Mesothelial cell of epicardium (in vitro differentiated cells): ENCODE measurements at regions not wholly inside any gene's neighbourhood (a gene's known extent, or its start where the extent isn't known, plus 50 kb on each side); places are given as distances from the start of the nearest gene placed in this dataset.

Experiments used
- DNase-seq, 2 experiments: peaks; one replicate each; pipeline ENCODE4 v3.0.0; 2021; ENCODE audit warnings: low spot score in 2 of 2; ENCODE audit not compliant: unreplicated experiment in 2 of 2
- H3K27ac Mint-ChIP-seq: 2 replicates; pipeline ENCODE4 v1.8.0; 2021; ENCODE audit warnings: mixed read lengths
- H3K27me3 Mint-ChIP-seq: 2 replicates; pipeline ENCODE4 v1.8.0; 2021; ENCODE audit warnings: low read depth, mixed read lengths
- H3K36me3 Mint-ChIP-seq: 2 replicates; pipeline ENCODE4 v1.8.0; 2021; ENCODE audit warnings: mixed read lengths
- H3K4me1 Mint-ChIP-seq: 2 replicates; pipeline ENCODE4 v1.8.0; 2021; ENCODE audit warnings: mixed read lengths
- H3K4me3 Mint-ChIP-seq: 2 replicates; pipeline ENCODE4 v1.8.0; 2021; ENCODE audit warnings: mild to moderate bottlenecking, moderate library complexity, mixed read lengths
- H3K9me3 Mint-ChIP-seq: 2 replicates; pipeline ENCODE4 v1.8.0; 2021; ENCODE audit warnings: mixed read lengths
- CTCF ChIP-seq: fragments of 200-600 bp; sonication (generic); IDR thresholded peaks from one replicate; pipeline ENCODE4 v1.5.0; 2021; ENCODE audit warnings: antibody characterized with exemption; ENCODE audit not compliant: unreplicated experiment

DNA sequence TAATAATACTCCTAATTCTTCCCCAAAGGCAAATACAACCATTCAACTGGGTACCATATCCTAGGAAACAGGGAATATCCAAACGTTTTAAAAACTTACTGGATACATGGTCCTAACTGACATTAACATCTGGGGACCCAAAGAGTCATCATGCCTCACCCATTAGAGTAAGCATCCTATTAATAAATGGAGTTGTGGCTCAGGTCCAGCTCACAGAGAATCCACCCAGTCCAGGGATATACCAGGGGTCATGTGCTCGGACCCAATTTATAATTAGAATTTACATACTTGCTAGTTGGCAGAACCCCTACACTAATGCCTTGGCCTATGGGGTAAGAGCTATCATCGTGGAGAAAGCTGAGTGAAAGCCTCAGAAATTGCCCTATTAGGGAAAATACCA, 670.0 kb downstream of the XPNPEP1 start:
- no peak for TF ChIP-seq CTCF
- Mint-ChIP-seq H3K27ac (no peak overlapping the region), H3K4me3 (no peak overlapping the region), H3K27me3 (no peaks in the 10 kb centered on the region), H3K9me3 (peaks cover 7% of the 10 kb centered on the region), H3K36me3 (no peaks in the 10 kb centered on the region), H3K4me1 (no peaks in the 10 kb centered on the region)
- no peak for DNase-seq

DNA sequence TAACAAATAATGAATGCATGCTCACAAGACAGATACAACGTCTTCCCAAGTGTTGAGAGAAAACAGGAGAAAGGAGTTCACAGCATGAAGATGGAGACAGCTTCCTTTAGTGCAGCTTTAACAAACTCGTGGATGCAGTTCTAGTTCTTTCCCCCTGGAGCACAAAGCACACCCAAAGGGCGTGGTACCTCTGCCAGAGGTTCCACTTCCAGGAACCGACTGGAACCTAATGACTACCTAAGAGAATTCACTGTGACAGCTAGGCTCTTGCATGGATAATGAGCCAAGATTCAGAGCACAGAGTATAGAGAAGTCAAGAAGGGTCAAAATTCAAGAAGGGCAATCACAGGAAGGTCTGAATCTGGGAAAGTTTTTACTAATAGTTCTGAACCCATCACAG, 673.2 kb downstream of the XPNPEP1 start:
- no peak for DNase-seq
- Mint-ChIP-seq H3K4me1 (peaks cover 4% of the 10 kb centered on the region), H3K9me3 (peaks cover 7% of the 10 kb centered on the region), H3K4me3 (no peak overlapping the region), H3K27ac (no peak overlapping the region), H3K27me3 (no peaks in the 10 kb centered on the region), H3K36me3 (no peaks in the 10 kb centered on the region)
- no peak for TF ChIP-seq CTCF

GRCh38 chr10:109247814-109248213, 675.5 kb downstream of the XPNPEP1 start:
- no peaks in the 10 kb centered on the region for H3K36me3 Mint-ChIP-seq

DNA sequence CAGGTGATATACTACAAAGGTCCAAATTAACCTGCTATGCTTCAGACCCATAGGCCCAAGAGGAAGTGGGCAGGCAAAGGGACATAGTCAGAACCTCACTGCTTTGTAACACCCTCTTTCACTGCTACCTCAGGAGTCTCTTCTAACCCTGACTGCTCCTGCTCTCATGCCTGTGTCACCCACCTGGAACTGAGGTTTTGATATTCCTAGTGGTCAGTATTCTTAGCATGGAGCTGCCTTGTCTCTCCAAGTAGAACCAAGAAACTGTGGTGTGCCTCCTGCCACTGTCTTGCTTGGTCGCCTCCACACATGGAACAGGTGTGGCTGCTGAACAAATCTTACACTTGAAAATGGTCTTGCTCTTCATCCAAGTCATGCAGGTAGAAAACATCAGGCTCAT, 677.5 kb downstream of the XPNPEP1 start:
- no peaks in the 10 kb centered on the region for H3K36me3 Mint-ChIP-seq
- H3K27ac Mint-ChIP-seq, result no peak overlapping the region
- no peaks in the 10 kb centered on the region for H3K27me3 Mint-ChIP-seq
- H3K4me3 Mint-ChIP-seq, result no peak overlapping the region
- no peak for TF ChIP-seq CTCF
- H3K4me1 Mint-ChIP-seq, result peaks cover 4% of the 10 kb centered on the region
- peaks cover 9% of the 10 kb centered on the region for H3K9me3 Mint-ChIP-seq
- no peak for DNase-seq

More at GRCh38 chr10:109247814-109248213, 675.5 kb downstream of the XPNPEP1 start:
- Mint-ChIP-seq H3K27me3 (no peaks in the 10 kb centered on the region), H3K4me3 (no peak overlapping the region), H3K4me1 (peaks cover 4% of the 10 kb centered on the region), H3K27ac (no peak overlapping the region), H3K9me3 (peaks cover 8% of the 10 kb centered on the region)
- no peak for DNase-seq
- TF ChIP-seq CTCF, result no peak

DNA sequence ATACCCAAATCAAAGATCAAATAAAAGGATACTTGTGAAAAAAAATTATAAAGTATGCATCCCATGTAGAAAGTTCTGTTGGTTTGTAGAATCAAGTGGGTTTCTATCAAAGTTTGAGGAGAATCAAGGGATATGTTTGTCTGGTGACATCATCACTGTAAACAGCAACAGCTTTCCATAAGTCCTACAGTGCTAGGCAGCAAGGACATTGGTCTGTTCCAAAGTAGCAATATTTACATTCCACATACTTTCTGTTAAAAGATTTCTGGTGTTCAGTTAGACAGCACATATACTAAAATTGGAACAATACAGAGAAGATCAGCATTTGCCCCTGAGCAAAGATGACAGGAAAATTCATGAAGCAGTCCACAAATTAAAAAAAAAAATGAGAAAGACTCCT, 683.9 kb downstream of the XPNPEP1 start:
- H3K36me3 Mint-ChIP-seq, result no peaks in the 10 kb centered on the region
- H3K9me3 Mint-ChIP-seq, result peaks cover 7% of the 10 kb centered on the region
- TF ChIP-seq CTCF, result no peak
- no peak overlapping the region for H3K4me3 Mint-ChIP-seq
- DNase-seq, result no peak
- no peak overlapping the region for H3K27ac Mint-ChIP-seq
- H3K4me1 Mint-ChIP-seq, result peaks cover 33% of the 10 kb centered on the region
- no peaks in the 10 kb centered on the region for H3K27me3 Mint-ChIP-seq

- TF ChIP-seq CTCF, result no peak
- no peak for DNase-seq
- Mint-ChIP-seq H3K27me3 (no peaks in the 10 kb centered on the region), H3K36me3 (no peaks in the 10 kb centered on the region), H3K4me3 (no peak overlapping the region), H3K9me3 (peaks cover 3% of the 10 kb centered on the region), H3K27ac (peak overlapping the region; percentile 66), H3K4me1 (peaks cover 33% of the 10 kb centered on the region)
Observed at GRCh38 chr10:109237682-109238081, 685.6 kb downstream of the XPNPEP1 start.
